Calu3 (cell line): ENCODE measurements at regions not wholly inside any gene's neighbourhood (a gene's known extent, or its start where the extent isn't known, plus 50 kb on each side); places are given as distances from the start of the nearest gene placed in this dataset.

Experiments
- BruUV-seq: library from RNA; stranded (reverse); fragments of 400-500 nt; replicated peaks from 2 replicates; lab custom pipeline; 2021; lab: Mats Ljungman, UMichigan
- CTCF ChIA-PET: fragments of 300-600 bp; sonication (Branson Sonifier 250); formaldehyde crosslinking; loops from one replicate; lab custom pipeline; 2022; ENCODE audit warnings: antibody characterized with exemption; lab: Charles Lee
- DNase-seq: peaks from one replicate; pipeline ENCODE4 v3.0.0; 2022
- H3K27ac Mint-ChIP-seq: one replicate; pipeline ENCODE4 v1.8.0; 2022; ENCODE audit warnings: mixed read lengths; ENCODE audit not compliant: unreplicated experiment
- H3K27me3 Mint-ChIP-seq: one replicate; pipeline ENCODE4 v1.8.0; 2022; ENCODE audit warnings: mixed read lengths; ENCODE audit not compliant: unreplicated experiment
- H3K36me3 Mint-ChIP-seq: one replicate; pipeline ENCODE4 v1.8.0; 2022; ENCODE audit warnings: mild to moderate bottlenecking, moderate library complexity, mixed read lengths; ENCODE audit not compliant: insufficient read depth, unreplicated experiment
- H3K4me1 Mint-ChIP-seq: one replicate; pipeline ENCODE4 v1.8.0; 2022; ENCODE audit warnings: mild to moderate bottlenecking, low read depth, mixed read lengths; ENCODE audit not compliant: unreplicated experiment
- H3K4me3 Mint-ChIP-seq: one replicate; pipeline ENCODE4 v1.8.0; 2022; ENCODE audit warnings: mild to moderate bottlenecking, low read depth, moderate library complexity, mixed read lengths; ENCODE audit not compliant: unreplicated experiment
- H3K9me3 Mint-ChIP-seq: one replicate; pipeline ENCODE4 v1.8.0; 2022; ENCODE audit warnings: low read depth, mixed read lengths; ENCODE audit not compliant: unreplicated experiment
- intact Hi-C: fragments of 100-400 bp; cut with micrococcal nuclease; formaldehyde crosslinking; loops from one replicate; pipeline ENCODE4 v1.10.0; 2022; ENCODE audit not compliant: unreplicated experiment
- TF ChIP-seq, protein P1 (sequence below): fragments of 200-600 bp; IDR thresholded peaks from one replicate; pipeline ENCODE4 v1.8.0; 2022; ENCODE audit warnings: antibody characterized with exemption; ENCODE audit not compliant: unreplicated experiment

- no peak overlapping the region for H3K4me3 Mint-ChIP-seq
- H3K4me1 Mint-ChIP-seq, result peaks cover 26% of the 10 kb centered on the region
- TF ChIP-seq, protein P1, sequence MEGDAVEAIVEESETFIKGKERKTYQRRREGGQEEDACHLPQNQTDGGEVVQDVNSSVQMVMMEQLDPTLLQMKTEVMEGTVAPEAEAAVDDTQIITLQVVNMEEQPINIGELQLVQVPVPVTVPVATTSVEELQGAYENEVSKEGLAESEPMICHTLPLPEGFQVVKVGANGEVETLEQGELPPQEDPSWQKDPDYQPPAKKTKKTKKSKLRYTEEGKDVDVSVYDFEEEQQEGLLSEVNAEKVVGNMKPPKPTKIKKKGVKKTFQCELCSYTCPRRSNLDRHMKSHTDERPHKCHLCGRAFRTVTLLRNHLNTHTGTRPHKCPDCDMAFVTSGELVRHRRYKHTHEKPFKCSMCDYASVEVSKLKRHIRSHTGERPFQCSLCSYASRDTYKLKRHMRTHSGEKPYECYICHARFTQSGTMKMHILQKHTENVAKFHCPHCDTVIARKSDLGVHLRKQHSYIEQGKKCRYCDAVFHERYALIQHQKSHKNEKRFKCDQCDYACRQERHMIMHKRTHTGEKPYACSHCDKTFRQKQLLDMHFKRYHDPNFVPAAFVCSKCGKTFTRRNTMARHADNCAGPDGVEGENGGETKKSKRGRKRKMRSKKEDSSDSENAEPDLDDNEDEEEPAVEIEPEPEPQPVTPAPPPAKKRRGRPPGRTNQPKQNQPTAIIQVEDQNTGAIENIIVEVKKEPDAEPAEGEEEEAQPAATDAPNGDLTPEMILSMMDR, result no peak
- peaks cover 8% of the 10 kb centered on the region for H3K9me3 Mint-ChIP-seq
- peak overlapping the region; percentile 9 for H3K27ac Mint-ChIP-seq
- DNase-seq, result no peak
- no TSS peak for BruUV-seq
- intact Hi-C loops, result loop anchor here (5.0 to 10.0 kb wide), 2 partner anchors 105 to 378 kb away; no protein-coding TSS in a partner anchor
- H3K36me3 Mint-ChIP-seq, result no peaks in the 10 kb centered on the region
- no peaks in the 10 kb centered on the region for H3K27me3 Mint-ChIP-seq
- CTCF ChIA-PET, result interaction anchor here (0.7 kb wide), 1 partner anchor 108 kb away, joined by 3 read pairs; no protein-coding TSS in a partner anchor
These were observed 113.8 kb upstream of the TGFBR2 start for GRCh38 chr3:30492322-30493192.

DNA sequence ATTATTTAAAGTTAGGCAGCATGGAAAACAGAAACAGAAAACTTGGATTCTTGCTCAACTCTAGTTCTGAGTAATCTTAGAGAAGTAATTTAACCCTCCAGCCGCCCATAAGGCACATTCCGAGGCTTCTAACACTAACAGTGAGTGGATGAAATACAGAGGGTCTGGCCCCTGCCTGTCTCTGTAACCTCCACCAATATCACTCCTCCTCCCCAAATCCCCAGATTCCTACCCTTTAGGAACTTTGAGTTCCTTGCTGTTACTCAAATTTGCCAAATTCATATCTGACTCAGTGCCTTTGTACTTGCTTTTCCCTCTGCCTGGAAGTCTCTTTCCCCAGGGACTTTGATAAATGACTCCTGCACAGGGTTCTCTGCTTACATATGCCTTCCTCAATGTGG lies 112.5 kb upstream of the TGFBR2 start:
- CTCF ChIA-PET, result no interaction called here
- BruUV-seq, result no TSS peak
- no peaks in the 10 kb centered on the region for H3K27me3 Mint-ChIP-seq
- H3K36me3 Mint-ChIP-seq, result no peaks in the 10 kb centered on the region
- intact Hi-C loops, result loop anchor here (5.0 to 10.0 kb wide), 2 partner anchors 103 to 379 kb away; no protein-coding TSS in a partner anchor
- TF ChIP-seq, protein P1, result no peak
- no peak overlapping the region for H3K27ac Mint-ChIP-seq
- peaks cover 31% of the 10 kb centered on the region for H3K4me1 Mint-ChIP-seq
- no peak overlapping the region for H3K4me3 Mint-ChIP-seq
- no peak for DNase-seq
- H3K9me3 Mint-ChIP-seq, result peaks cover 4% of the 10 kb centered on the region

- CTCF ChIA-PET, result interaction anchor here (0.7 kb wide), 1 partner anchor 113 kb away, joined by 5 read pairs; no protein-coding TSS in a partner anchor
- intact Hi-C loops, result loop anchor here (10.0 kb wide), 1 partner anchor 381 kb away; no protein-coding TSS in a partner anchor
- BruUV-seq, result no TSS peak
- Mint-ChIP-seq H3K4me3 (no peak overlapping the region), H3K9me3 (peaks cover under 1% of the 10 kb centered on the region), H3K27ac (no peak overlapping the region), H3K27me3 (no peaks in the 10 kb centered on the region), H3K36me3 (no peaks in the 10 kb centered on the region), H3K4me1 (peaks cover 44% of the 10 kb centered on the region)
- no peak for DNase-seq
- TF ChIP-seq, protein P1, result no peak
These were observed 111.0 kb upstream of the TGFBR2 start for GRCh38 chr3:30495172-30496065.
